ENCODE measurements at regions not wholly inside any gene's neighbourhood (a gene's known extent, or its start where the extent isn't known, plus 50 kb on each side); places are given as distances from the start of the nearest gene placed in this dataset.
A peak's percentile ranks its signal among the peaks of the same experiment; 100 is the strongest.
"Not testable (repeated sequence)": the region's sequence is repeated elsewhere in the genome, so short reads cannot be mapped to it uniquely, and the experiment has no call there.

GRCh38 chrX:63581906-63582305, 203.1 kb downstream of the ARHGEF9 start:
- DNase-seq: no peak

DNA sequence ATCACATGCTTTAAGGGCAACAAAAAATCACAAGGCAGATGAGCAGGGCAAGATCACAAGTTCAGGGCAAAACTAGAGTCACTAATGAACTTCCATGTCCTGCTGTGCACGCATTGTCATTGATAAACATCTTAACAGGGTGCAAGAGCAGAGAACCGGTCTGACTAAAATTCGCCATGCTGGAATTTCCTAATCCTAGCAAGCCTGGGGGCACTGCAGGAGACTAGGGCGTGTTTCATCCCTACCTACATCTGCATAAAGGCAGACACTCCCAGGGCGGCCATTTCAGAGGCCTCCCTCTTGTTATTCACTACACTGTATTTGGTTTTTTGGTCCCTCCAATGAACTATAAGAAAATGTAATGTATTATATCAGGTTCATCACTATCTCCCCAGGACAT, 203.6 kb downstream of the ARHGEF9 start:
- DNase-seq: no peak

- no peak for DNase-seq
These were observed 208.5 kb downstream of the ARHGEF9 start for GRCh38 chrX:63576533-63576932.

DNA sequence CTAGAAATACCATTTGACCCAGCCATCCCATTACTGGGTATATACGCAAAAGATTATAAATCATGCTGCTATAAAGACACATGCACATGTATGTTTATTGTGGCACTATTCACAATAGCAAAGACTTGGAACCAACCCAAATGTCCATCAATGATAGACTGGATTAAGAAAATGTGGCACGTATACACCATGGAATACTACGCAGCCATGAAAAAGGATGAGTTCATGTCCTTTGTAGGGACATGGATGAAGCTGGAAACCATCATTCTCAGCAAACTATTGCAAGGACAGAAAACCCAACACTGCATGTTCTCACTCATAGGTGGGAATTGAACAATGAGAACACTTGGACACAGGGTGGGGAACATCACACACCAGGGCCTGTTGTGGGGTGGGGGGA, 209.3 kb downstream of the ARHGEF9 start:
- DNase-seq: not testable (repeated sequence)

- no peak for DNase-seq
These were observed 215.7 kb upstream of the SPIN4 start for GRCh38 chrX:63566856-63567255.

GRCh38 chrX:63561425-63561824, 210.3 kb upstream of the SPIN4 start:
- no peak for DNase-seq

- peak; percentile 76 for DNase-seq
These were observed 209.6 kb upstream of the SPIN4 start for GRCh38 chrX:63560601-63561218.

- no peak for DNase-seq
These were observed 200.7 kb upstream of the SPIN4 start for GRCh38 chrX:63551856-63552255.

- no peak for DNase-seq
These were observed 179.5 kb upstream of the SPIN4 start for GRCh38 chrX:63530654-63531053.

- DNase-seq: no peak
These were observed 178.8 kb upstream of the SPIN4 start for GRCh38 chrX:63529961-63530360.

DNA sequence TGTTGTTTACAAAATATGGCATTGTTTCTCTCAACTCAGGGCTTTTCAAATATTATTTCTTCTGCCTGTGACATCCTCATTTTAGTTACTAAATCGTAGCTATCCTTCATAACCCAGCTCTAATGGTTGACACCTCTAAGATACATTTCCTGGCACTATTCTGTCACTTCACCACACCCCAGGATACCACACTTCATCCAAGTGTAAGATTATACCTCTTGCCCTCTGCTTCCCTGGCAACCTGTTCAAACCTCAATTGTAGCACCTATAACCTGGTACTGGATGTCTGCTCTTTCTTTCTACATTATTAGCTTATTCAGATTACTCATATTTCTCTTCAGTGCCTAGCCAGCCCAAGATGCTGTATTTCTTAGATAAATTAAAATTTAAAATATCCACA, 175.7 kb upstream of the SPIN4 start:
- DNase-seq: no peak

- no peak for DNase-seq
These were observed 174.4 kb upstream of the SPIN4 start for GRCh38 chrX:63525491-63525890.

GRCh38 chrX:63519368-63519767, 168.2 kb upstream of the SPIN4 start:
- DNase-seq: not testable (repeated sequence)

DNA sequence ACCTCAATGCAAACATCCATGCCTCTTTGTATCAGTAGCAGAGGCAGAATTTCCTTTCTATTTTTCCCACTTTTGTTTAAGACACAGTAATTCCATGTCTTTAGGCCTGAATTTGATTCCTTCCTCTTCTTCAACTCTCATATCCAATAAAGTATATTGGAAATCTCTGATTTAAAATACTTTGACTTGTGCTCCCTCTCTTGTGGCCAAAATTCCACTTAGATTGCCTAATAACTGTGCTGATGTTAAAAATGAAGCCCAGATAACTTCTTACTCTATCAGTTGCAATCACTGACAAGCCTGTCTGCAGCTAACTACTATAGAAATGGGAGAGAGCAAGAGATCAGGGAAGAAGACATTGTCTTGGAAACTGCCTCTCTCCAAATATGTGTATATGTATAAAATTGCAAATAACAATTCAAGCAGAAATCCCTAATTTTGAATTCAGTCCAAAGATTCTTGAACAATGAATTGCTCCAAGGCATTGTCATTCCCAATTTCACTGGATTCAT, 163.5 kb upstream of the SPIN4 start:
- no peak for DNase-seq

DNA sequence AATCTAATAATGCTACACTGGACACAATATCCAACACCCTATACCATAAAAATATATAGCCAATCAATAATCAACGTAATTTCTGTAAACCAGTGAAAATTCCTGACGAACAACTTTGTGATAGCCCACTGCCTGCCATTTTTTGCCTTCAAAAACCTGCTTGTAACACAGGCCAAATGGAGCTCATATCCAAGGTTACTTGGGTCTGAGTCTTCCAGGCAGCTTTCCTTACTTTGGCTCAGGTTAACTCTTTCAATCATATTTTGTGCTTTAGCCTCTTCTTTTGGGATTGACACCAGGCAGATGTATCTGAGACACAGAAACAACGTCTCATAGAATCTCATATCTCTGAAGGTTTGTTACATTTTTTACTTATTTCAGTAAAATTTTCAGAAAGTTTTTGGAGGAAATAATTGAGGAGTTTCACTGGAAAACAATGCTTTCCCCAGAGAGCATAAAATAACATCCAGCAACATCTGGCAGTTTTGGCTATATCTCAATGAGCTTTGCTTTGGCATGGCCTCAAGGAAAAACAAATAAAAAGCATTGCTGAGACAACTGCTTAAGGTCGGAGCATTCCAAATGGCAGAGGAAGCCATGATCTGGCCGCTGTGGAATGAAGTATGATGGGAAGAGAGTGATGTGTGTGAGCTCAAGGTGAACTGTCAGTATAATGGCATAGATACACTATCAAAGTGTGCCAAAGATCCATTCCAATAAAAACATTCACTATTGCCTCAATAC, 162.9 kb upstream of the SPIN4 start:
- DNase-seq: peak; percentile 54

GRCh38 chrX:63511361-63511760, 160.2 kb upstream of the SPIN4 start:
- DNase-seq: no peak

GRCh38 chrX:63508668-63509067, 157.5 kb upstream of the SPIN4 start:
- DNase-seq: no peak

GRCh38 chrX:63506320-63506719, 155.2 kb upstream of the SPIN4 start:
- no peak for DNase-seq

- no peak for DNase-seq
These were observed 152.4 kb upstream of the SPIN4 start for GRCh38 chrX:63503541-63503940.

DNA sequence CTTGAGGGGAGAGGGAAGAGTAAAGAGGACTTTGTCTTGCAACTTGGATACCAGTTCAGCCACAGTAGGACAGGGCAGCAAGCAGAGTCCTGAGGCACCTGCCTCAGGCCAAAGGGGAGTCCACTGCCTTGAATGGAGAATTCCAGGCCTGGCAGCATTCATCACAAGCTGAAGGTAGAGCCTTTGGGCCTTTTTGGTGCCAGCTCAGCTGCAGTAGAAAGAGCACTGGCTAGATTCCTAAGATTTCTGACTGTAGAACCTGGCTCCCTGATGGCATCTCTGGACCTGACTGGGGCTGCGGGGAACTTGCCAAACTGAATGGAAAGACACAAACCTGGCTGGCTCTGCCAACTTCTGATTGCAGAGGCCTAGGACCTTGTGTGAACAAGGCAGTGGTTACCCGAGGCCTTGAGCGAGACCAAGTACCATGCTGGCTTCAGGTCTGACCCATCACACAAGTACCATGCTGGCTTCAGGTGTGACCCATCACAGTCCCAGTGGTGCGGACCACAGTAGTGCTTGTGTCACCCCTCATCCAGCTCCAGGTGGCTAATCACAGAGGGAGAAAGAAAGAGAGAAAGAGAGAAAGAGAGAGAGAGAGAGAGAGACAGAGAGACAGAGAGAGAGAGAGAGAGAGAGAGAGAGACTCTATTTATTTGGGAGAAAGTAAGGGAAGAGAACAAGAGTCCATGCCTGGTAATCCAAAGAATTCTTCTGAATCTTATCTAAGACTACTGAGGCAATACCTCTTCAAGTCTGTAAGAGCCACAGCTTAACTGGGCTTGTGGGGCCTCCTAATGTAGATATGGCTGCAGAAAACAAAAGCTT, 137.6 kb upstream of the SPIN4 start:
- no peak for DNase-seq

DNA sequence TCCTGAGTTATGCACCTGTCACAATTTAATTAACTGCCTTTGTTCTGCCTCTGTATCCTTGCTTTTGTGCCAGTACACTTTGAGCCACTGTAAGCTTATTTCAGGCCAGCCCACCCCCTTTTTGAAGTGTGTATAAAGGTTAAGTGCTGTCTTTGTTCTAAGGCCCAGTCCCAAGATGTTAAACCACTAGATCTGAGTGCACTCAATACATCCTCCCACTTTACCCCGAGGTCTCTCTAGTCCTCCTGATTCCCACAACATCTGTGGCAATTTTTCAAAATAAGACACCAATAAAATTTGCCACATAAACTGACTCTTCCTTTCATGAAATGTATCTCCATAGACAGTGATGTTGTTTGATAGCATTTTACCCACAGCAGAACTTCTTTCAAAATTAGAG, 124.1 kb upstream of the SPIN4 start:
- DNase-seq: no peak

DNA sequence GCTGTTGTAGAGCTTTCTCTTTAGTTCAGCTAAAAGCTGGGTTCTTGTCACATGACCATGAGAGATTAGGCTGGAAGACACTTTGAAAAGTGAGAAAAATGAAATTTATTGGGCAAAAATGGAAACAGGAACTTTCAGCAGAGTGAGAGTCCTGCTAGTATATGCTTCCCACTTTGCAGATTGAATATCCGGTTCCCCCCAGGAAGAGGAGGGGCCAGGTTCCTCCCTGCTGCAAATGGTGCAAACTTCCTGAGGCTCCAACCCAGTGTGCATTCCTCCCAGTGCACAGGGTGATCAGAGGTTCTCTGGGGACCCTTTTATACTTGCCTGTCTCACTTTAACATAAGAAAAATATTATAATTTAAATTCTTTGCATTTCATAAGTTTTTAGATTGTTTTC, 119.9 kb upstream of the SPIN4 start:
- DNase-seq: no peak

GRCh38 chrX:63470506-63470905, 119.4 kb upstream of the SPIN4 start:
- DNase-seq: no peak

DNA sequence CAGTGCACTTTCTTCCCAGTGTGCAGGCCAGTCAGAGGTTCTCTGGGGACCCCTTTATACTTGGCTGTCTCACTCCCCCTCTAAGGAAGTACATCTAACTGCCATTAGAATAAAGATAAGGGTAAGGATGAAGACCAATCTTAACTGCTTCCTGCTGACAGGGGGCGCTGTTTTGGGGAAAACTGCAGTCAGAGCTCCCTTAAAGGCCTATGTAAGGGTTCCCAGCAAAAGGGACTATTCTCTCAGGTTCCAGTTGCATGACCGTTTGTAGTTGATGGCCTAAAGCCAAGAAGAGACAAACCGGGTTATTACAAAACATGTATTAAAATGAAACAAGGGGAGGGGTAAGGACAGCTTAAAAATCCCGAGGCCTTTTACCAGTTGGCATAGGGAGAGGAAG, 115.6 kb upstream of the SPIN4 start:
- no peak for DNase-seq

Measured in left hindlimb (tissue), 1 donor.